HFF-Myc (cell line): ENCODE measurements at regions not wholly inside any gene's neighbourhood (a gene's known extent, or its start where the extent isn't known, plus 50 kb on each side); places are given as distances from the start of the nearest gene placed in this dataset.

Experiments used
- DNase-seq: peaks from one replicate; pipeline ENCODE4 v3.0.0-alpha.2; 2011; ENCODE audit warnings: low read depth; ENCODE audit errors: extremely low read depth
- H3K4me3 ChIP-seq: replicated peaks from 2 replicates; pipeline ENCODE4 v1.5.1; 2011; ENCODE audit warnings: low read depth, mild to moderate bottlenecking, control low read depth, low read length
- CTCF ChIP-seq: IDR thresholded peaks from 2 replicates; pipeline ENCODE4 v1.5.1; 2012; ENCODE audit warnings: mild to moderate bottlenecking, low read depth, low read length, control low read depth; ENCODE audit errors: missing control alignments

GRCh38 chr6:144768551-144769075 is 483.5 kb downstream of the UTRN start:
- no peak for DNase-seq
- no peak overlapping the region for H3K4me3 ChIP-seq
- TF ChIP-seq CTCF: no peak

- H3K4me3 ChIP-seq: no peak overlapping the region
- DNase-seq: peak; percentile 17
- no peak for TF ChIP-seq CTCF
These were observed 484.0 kb downstream of the UTRN start for GRCh38 chr6:144769142-144769541.

GRCh38 chr6:144776031-144776819 is 491.1 kb downstream of the UTRN start:
- no peak for TF ChIP-seq CTCF
- no peak overlapping the region for H3K4me3 ChIP-seq
- DNase-seq: no peak

GRCh38 chr6:144777249-144777648 is 492.1 kb downstream of the UTRN start:
- no peak for TF ChIP-seq CTCF
- no peak for DNase-seq
- no peak overlapping the region for H3K4me3 ChIP-seq

GRCh38 chr6:144778056-144778455 is 492.9 kb downstream of the UTRN start:
- no peak for DNase-seq
- H3K4me3 ChIP-seq: no peak overlapping the region
- no peak for TF ChIP-seq CTCF

- no peak overlapping the region for H3K4me3 ChIP-seq
- no peak for DNase-seq
- TF ChIP-seq CTCF: no peak
These were observed 493.8 kb downstream of the UTRN start for GRCh38 chr6:144778773-144779492.
